ENCODE measurements at regions not wholly inside any gene's neighbourhood (a gene's known extent, or its start where the extent isn't known, plus 50 kb on each side); places are given as distances from the start of the nearest gene placed in this dataset.

DNA sequence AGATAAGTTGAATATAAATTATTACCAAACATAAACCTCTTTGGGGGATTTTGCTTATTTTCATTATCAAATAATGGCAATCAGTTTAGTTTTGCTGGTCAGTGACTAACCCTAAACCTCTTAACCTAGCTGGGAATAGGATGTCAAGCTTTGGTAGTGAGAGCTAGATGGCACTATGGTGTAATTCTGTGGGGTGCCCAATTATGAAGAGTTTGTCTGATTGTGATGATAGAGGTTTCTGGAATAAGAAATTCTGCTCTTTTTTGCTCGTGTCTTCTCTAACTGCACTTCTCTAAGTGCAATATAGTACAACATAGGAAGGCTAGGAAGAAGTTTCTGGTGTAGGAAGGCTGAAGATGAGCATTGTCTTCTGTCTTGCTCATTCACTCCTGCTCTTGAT lies 59.8 kb downstream of the XCL1 start:
- TF ChIP-seq CTCF (IDR thresholded peaks at IDR 0.05 in 8 of 11, conservative IDR thresholded peaks at IDR 0.05 in 3 of 11) (no peak), POLR2A (IDR thresholded peaks at IDR 0.05) (no peak), POLR2AphosphoS5 (IDR thresholded peaks at IDR 0.05) (no peak)

All from spleen (tissue), 7 donors.